HG03097 (cell line): ENCODE measurements at regions not wholly inside any gene's neighbourhood (a gene's known extent, or its start where the extent isn't known, plus 50 kb on each side); places are given as distances from the start of the nearest gene placed in this dataset.

ENCODE experiments used
- ATAC-seq: cut with Tn5 transposase; IDR thresholded peaks from one replicate; pipeline ENCODE4 v1.9.1; 2021; ENCODE audit not compliant: unreplicated experiment, low FRiP score

GRCh38 chr5:20605732-20606525, 617.9 kb upstream of the CDH18 start:
- no peak for ATAC-seq

- ATAC-seq: no peak
Observed at GRCh38 chr5:20604992-20605391, 617.0 kb upstream of the CDH18 start.

- no peak for ATAC-seq
Observed at GRCh38 chr5:20601678-20602100, 613.7 kb upstream of the CDH18 start.

- no peak for ATAC-seq
Observed at GRCh38 chr5:20590356-20590755, 602.4 kb upstream of the CDH18 start.

- ATAC-seq: no peak
Observed at GRCh38 chr5:20575571-20575970, 587.6 kb upstream of the CDH18 start.

GRCh38 chr5:20574576-20574975, 586.6 kb upstream of the CDH18 start:
- ATAC-seq: no peak

GRCh38 chr5:20572614-20573013, 584.6 kb upstream of the CDH18 start:
- no peak for ATAC-seq

- no peak for ATAC-seq
Observed at GRCh38 chr5:20570486-20570885, 582.5 kb upstream of the CDH18 start.

GRCh38 chr5:20562544-20562943, 574.5 kb upstream of the CDH18 start:
- no peak for ATAC-seq

- ATAC-seq: no peak
Observed at GRCh38 chr5:20559845-20560244, 571.8 kb upstream of the CDH18 start.

- ATAC-seq: no peak
Observed at GRCh38 chr5:20556115-20556763, 568.2 kb upstream of the CDH18 start.

GRCh38 chr5:20555034-20555433, 567.0 kb upstream of the CDH18 start:
- no peak for ATAC-seq

GRCh38 chr5:20554001-20554400, 566.0 kb upstream of the CDH18 start:
- ATAC-seq: no peak

GRCh38 chr5:20537911-20538703, 550.1 kb upstream of the CDH18 start:
- ATAC-seq: no peak

- ATAC-seq: no peak
Observed at GRCh38 chr5:20536813-20537212, 548.8 kb upstream of the CDH18 start.

GRCh38 chr5:20536341-20536740, 548.3 kb upstream of the CDH18 start:
- no peak for ATAC-seq

GRCh38 chr5:20528471-20528870, 540.5 kb upstream of the CDH18 start:
- ATAC-seq: no peak

GRCh38 chr5:20524991-20525529, 537.1 kb upstream of the CDH18 start:
- no peak for ATAC-seq

- no peak for ATAC-seq
Observed at GRCh38 chr5:20522905-20523482, 535.0 kb upstream of the CDH18 start.

GRCh38 chr5:20515606-20516005, 527.6 kb upstream of the CDH18 start:
- no peak for ATAC-seq

GRCh38 chr5:20514145-20514544, 526.1 kb upstream of the CDH18 start:
- no peak for ATAC-seq
